HG03342 (cell line): ENCODE measurements at regions not wholly inside any gene's neighbourhood (a gene's known extent, or its start where the extent isn't known, plus 50 kb on each side); places are given as distances from the start of the nearest gene placed in this dataset.

Experiments used
- ATAC-seq: cut with Tn5 transposase; IDR thresholded peaks from one replicate; pipeline ENCODE4 v1.9.1; 2021; ENCODE audit warnings: mild to moderate bottlenecking, moderate library complexity; ENCODE audit not compliant: unreplicated experiment

DNA sequence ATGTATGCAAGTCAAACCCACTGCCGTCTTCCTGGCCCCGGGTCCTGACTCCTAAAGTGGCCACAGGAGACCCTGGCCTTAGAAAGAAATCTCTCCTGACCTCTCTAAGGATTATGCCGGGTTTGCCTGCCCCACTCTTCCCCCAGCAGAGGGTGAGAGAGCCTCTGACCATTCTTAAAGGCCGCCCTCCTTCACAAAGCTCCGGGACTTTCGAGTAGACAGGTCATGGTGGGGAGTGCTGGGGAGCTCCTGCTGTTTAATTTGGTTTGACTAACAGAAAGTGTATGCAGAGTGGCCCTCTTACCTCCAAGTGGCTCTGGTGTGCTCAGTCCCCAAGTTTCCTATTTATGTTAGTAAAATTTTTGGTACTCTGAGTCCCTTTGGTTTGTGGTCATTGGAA, 111.8 kb downstream of the LRRC70 start:
- peak; percentile 16 for ATAC-seq

DNA sequence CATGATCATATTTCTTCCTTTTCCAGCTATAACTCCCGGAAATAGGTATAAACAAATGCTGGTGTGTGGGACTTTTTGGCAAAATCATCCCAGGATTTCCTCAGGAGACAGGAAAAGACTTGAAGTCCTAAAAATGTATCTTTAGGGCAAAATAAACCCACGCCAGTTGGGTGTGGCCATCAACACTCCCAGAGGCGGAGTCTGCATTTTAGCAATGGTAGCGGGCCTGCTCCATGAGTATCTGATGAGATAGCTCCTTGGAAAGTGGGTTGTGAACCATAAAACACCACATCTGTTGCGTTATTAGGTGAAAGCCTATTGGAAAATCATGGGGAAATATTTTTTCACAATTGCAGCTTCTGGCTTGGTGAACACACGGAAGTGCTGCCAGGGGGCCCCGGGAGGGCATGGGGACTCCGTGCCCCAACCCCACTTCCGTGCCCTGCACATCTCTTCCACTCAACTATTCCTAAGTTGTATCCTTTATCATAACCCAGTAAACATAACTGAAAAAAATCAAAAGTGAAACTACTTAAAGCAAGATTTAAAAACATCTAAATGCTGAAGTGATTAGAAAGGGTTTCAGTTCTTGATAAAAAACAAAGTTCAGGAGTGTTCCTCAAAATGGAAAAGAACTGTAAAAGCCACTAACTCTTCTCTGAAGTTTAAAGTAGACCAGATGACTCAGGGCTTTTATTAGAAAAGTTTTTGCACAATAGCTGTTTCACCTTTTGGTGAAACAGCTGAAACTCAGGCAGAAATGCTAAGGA, 111.2 kb downstream of the LRRC70 start:
- ATAC-seq: peak; percentile 47

DNA sequence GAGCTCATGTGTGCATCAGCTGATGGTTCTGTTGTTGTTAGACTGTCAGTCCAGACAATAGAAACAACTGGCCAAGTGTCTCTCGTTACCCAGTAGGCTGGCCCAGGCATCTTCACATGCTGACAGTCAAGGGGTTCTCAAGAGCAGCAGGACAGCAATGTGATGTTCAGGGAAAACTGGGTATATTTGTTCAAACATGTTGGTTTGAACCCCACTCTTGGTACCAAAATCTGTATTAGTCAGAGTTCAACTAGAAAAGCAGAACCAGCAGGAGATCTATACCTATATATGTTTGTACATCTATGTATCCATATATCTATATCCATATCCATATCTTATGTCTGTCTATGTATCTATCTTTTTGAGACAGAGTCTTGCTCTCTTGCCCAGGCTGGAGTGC, 108.1 kb downstream of the LRRC70 start:
- no peak for ATAC-seq

DNA sequence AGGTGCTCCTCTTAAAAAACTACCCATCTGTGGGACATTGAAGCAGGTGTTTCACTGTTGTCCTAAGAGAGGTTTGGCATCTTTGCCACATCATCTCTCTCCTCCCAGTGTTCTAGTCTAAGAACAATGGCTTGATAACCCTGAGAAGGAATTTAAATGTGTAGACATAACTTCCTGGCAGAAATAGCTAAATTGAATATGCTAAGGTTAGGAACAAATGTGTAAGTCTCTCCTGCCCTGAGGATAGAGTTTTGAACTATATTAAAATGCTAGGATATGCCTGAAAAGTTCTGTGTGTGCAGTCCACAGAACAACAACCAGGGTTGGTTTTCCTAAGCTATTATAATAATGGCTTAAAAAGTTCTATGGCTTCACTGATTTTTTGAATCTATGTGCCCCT, 106.6 kb downstream of the LRRC70 start:
- ATAC-seq: no peak

DNA sequence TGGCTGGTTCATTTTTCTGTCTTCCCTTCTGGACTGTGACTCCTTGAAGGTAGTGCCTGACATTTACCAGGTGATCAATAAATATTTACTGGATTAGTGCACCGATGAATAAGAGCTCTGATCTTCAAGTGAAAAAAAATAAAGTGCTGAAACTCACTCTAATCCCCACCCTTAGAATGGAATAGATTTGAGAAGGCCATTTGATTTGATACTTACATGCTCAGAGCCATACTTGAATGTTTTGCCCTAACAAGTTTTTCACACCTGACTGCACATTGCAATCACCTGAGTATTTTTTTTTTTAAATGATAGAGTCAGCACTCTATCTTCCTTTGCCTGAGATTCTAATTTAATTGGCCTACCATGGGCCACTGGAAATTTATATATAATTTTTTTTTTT, 105.7 kb downstream of the LRRC70 start:
- no peak for ATAC-seq

DNA sequence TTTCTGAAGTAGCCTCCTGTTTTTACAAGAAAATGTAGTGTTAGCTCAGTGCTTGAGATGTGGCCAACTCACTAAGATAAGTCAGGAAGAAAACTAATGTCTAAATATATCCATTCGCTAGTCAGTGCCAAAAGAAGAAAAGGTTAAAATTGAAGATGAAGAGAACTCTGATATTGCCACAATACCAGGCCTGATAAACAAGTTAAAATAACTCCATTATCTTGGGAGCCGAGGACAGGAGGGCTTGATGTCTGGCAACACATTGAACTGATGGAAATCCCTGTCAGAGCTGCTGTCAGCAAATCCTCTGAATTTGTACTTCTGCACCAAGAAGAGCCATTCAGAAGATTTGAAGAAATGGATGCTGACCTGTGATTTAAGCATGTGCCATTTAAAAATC, 103.4 kb downstream of the LRRC70 start:
- no peak for ATAC-seq

DNA sequence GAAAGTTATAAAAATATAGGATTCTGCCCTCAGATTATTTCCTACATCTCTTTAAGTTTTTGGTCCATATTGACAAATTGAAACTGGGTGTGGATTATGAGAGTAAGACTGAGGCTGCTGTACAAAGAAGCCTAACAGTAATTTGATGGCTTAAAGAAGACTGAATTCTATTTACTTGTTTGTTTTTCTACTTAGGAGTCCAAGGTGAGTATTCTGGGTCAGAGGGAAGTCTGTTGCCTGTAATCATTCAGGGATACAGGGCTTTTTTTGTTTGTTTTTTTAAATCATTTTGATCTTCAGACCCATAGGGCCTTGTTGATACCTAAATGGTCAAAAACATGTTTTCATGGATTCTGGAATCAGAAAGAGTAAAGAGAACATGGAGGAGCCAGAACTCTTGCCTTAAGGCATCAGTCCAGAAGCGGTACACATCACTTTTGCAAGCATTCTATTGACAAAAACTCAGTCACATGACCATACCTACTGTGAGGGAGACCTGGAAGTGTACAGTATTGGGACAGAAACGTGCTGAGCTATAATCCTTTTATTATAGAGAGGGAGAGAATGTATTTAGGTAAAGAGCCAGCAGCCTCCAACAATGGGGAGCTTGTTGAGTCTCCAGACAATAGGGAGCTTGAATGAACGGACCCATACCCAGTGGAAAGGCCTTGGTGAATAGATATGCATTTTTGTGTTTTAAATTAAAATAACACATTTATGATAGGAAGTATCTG, 102.7 kb downstream of the LRRC70 start:
- ATAC-seq: no peak

DNA sequence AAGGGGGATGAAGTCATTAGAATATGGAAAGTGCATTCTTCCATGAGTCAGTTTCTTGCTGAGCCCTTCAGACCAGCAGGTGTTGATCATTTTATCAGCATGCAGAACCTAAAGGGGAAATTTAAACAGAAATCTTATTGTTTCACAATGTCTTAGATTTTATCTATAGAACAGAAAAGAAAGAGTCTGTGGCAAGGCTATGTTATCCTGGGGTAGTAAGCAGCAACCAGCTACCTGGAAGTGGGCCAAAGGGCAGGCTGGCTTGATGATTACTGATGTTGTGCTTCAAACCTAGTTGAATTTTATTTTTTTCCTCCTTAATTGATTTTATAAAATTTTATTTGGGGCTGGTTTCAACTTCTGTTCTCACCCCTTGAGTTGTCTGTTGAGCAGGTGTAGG, 101.5 kb downstream of the LRRC70 start:
- ATAC-seq: no peak
